Inferior parietal cortex (tissue), 1 donor: ENCODE measurements at regions not wholly inside any gene's neighbourhood (a gene's known extent, or its start where the extent isn't known, plus 50 kb on each side); places are given as distances from the start of the nearest gene placed in this dataset.
"Not testable (repeated sequence)": the region's sequence is repeated elsewhere in the genome, so short reads cannot be mapped to it uniquely, and the experiment has no call there.

Source experiments
- DNase-seq: peaks from one replicate; pipeline ENCODE4 v3.0.0-alpha.2; 2016; ENCODE audit errors: extremely low spot score

DNA sequence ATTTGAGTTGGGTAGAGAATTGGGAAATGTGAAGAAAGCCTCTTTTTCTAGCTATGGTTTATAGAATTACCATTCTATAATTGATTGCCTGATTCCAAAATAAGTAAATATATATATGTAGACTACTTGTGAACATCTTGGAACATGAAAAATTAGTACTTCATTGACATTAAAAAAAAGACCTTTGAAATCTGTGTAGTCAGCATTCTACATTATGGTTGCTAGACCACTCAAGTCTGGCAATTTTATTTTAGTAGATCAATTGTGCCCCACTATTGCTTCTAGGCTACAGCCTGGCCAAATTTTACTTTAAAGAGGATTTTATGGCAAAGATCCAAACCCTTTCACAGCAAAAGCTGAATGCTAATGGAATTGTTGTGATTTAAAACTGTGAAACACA, 279.8 kb downstream of the IKZF2 start:
- no peak for DNase-seq

DNA sequence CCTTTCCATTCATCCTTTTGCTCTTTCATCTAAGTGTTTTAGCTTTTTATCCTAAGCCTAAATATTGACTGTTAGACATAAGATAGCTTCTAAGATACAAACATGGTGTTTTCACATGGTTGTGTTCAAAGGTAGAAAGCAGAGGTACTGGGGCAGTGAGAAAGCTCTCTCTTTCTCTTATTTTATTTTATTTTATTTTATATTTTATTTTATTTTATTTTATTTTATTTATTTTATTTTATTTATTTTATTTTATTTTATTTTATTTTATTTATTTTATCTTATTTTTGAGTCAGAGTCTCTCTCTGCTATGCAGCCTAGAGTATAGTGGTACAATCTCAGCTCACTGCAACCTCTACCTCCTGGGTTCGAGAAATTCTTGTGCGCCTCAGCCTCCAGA, 287.2 kb downstream of the IKZF2 start:
- no peak for DNase-seq

DNA sequence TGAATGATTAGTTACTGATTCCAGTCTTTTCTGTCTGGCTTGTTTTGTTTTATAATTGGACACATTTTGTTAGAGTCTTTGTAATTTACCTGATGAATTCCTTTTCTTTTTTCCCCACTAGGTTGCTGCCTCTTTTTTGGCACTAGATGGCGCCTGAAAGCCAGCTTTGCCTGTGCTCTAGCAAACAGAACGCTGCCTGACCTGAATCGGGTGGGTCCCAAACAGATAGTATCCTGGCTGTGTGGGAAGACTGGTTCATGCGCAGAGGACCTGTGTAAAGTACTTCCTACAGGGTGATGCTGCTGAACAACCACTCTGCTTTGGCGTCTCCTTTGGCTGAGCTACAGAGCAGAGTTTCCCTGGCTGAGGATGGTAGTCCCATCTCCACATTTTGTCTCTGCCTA, 288.2 kb downstream of the IKZF2 start:
- no peak for DNase-seq

DNA sequence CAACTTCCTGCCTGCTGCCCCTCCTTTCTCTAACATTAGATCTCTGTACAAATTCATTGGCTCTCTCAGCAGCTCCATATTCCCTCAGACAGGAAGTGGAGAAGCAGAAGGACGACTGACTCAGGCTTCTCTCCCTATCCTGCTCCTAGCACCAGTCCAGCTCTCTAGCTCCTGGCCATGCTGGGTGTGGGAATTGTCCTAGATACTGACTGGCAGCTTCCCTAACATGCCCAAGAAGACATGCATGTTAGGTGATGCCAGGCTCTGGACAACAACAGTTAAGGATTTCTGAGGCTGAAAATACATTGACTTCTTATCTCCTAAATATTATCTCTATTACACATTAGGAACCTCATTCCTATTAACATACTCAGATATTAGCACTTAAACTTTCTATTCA, 292.9 kb downstream of the IKZF2 start:
- no peak for DNase-seq

DNA sequence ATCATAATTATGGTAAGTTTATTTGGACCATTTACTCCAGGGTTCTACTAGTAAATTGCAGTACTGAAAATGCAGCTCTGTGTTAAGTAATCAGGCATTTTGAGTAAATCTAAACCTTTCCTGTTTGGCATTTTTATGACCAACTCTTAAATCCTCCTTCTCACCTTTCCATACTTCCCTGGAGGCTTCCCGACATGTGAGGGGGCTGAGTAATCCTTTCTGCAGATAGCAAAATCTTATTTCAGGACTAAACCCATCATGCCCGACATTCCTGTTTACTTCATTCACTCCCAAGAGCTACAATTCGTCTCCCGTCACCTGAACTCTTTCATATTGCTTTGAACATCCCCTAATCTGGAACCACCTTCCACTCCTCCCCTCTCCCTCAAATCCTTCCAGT, 296.6 kb downstream of the IKZF2 start:
- DNase-seq: no peak

DNA sequence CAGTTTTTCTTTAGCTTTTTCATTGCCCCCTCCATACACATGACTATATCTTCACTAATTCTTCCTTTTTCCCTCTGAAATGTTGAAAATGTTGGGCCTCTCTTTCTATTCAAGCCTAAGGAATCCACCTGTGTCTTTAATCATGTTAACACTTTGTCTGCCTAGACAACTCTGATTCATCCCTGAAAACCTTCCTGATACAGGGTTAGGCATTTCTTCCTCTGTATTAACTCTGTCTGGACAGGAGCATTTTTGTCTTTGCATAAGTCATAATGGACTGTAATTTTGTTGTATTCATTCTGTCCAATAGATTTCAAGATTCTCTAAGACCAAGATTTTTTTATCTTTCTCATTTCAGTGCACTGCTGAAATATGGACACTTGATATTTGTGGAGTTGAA, 297.3 kb downstream of the IKZF2 start:
- DNase-seq: no peak

DNA sequence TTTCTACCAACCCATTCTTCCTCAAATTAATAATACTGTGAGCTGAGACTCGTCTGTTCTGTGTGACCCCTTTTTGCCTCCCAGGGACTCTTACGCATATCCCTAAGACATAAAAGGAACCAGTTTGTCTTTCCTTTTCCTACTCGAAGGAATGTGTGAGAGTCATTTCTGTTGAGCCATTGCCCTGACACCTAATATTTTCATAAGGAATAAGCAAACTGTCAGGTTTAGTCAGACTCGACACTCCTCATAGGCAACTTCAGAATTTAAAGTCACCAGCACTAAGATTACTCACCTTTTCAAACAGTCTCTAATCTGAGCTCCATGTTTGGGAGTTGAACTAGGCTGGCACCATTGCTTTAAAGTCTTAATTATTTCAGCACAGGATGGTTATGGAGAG, 305.5 kb downstream of the IKZF2 start:
- no peak for DNase-seq

DNA sequence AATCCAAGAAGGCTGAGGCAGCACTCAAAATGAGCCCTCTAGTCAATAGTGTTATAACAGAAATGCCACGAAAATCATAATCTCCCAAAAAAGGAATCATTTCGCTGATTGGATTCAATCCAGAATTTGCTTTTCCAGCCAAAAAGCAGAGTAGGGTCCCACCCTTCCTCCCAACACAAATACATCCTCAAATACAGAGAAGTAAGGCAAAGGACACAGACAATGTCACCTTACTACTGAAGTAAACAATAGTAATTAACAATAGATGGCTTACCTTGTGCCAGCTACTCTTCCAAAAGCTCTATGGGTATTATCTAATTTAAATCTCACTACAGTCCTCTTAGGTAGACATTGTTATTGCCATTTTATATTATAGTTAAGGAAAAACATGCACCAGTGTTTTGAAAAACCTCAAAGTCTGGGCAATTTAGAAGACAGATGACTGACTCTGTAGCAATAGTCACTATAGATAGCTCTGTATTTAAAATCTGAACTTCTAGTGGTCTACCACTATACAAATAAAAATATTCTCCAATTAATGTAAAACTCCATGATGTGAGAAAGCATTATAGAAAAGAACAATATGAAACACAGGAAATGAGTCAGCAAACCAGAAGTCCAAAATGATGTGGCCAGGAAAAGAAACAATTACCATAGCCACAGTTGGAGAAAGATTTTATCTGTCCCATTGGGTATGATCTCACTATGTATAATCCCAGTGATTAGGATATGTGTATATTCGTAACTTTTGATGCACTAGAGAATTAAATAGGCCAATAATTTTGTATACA, 305.0 kb upstream of the ERBB4 start:
- DNase-seq: no peak

DNA sequence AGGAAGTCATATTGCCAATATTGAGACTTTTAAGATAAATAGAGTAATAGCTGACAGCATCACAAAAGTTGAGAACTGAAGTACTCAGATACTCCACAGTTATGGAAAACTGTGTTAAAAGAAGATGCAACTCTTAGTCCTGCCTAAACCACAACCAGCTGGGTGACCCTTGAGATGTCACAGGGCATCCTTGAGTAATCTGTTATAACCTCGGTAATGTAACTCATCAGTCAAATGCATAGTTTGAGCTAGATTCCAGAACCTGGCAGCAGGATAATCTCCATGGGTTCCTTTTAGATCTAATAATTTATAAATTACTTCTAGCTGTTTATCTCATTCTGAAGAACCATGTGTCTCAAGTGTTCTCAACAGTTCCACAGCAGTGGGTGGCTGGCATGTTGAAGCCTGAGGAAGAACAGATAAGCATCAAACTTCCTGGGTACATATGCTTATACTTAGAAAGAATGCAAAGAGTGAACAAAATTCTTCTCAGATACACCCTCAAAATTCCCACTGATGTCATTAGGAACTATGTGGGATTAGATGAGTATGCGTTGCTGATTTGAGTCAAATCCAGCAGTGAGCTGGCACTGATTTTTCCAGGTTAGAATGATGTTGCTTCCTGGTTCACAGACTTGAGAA, 304.1 kb upstream of the ERBB4 start:
- peak; percentile 24 for DNase-seq

DNA sequence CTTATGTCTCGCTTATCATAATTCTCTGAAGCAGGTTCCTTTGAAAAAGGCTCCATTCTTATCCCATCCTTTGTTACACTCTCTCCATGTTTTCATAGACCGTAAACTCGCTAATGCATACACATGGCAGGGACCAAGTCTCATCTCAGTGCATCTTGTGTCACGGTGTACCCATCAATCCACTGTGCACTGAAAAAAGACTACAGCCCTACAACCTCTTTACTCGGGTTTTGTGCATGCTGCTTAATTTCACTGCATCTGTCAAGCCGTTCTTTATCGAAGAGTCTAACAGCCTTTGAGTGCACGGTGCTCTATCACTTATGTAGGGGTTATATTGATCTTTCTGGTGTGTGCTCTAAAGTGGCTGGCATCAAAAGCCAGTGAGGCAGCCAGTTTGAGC, 302.9 kb upstream of the ERBB4 start:
- DNase-seq: no peak

DNA sequence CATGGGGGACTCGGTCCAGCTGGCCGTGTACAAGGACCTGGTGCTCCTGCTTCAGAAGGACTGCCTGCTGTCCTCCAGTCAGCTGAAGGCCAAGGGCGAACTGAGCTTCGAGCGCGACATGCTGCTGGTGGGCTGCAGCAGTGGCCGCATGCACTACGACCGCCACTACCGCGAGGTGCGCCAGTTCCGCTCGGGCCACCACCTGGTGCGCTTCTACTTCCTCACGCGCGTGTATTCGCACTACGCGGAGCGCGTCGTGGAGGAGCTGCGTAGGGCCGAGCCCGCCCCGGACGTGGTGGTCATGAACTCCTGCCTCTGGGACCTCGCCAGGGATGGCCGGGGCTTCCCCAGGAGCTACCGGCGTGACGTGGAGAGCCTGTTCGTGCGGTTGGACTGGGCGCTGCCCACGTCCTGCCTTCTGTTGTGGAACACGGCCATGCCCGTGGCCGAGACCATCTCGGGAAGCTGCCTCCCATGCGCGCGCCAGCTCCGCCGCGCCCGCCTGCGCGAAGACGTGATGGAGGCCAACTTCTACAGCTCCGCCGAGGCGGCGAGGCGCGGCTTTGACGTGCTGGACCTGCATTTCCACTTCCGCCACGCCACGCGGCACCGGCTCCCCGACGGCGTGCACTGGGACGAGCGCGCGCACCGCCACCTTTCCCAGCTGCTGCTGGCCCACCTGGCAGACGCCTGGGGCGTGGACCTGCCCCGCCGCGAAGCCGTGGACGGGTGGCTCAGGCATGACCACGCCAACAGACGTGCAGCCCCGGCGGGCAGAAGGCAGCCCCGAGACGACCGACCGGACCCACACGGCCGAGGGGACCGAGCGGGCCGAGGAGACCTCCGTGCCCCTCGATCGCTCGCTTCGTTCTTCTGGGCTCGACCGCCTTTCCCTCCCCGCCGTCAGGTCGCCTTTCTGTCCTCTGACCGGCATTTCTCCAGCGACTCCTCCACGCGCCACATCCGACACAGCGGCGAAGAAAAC, 293.9 kb upstream of the ERBB4 start:
- no peak for DNase-seq

DNA sequence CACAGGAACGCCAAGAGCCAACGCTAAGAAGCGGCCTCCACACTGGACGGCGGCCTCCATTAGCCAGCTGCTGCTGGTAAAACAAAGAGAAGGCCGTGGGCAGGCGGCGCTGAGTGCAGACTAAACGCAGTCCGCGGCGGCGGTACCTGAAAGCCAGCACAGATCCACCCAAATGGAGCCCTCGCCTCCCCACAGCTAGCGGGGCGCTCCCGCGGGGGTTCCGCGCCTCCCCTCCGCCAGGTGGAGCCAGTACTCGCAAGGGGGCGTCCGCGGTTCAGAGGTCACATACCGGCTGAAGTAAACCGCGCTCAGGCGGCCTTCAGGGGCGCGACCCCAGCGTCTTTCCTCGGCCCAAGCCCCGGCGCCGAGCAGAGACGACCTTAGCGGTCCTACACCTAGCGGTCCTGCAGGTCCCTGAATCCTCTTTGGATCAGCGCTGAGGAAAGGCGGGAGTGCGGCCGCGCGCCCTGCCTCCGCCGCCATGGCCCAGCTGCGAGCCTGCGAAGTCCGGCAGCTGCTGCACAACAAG, 293.1 kb upstream of the ERBB4 start:
- no peak for DNase-seq

DNA sequence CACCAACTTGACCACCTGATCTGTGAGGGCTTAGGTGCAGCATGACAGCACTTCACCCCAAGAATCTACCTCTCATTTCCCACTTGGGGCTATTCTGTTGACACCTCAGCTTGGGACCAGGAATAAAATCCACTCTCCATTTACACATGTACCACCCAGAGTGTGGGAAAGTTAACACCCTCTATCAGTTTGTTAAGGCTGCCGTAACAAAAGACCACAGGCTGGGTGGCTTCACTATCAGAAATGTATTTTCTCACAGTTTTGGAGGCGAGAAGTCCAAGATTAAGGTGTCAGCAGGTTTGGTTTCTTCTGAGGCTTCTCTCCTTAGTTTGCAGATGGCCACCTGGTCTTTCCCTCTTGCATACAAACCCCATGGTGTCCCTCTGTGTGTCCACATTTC, 277.7 kb upstream of the ERBB4 start:
- no peak for DNase-seq

DNA sequence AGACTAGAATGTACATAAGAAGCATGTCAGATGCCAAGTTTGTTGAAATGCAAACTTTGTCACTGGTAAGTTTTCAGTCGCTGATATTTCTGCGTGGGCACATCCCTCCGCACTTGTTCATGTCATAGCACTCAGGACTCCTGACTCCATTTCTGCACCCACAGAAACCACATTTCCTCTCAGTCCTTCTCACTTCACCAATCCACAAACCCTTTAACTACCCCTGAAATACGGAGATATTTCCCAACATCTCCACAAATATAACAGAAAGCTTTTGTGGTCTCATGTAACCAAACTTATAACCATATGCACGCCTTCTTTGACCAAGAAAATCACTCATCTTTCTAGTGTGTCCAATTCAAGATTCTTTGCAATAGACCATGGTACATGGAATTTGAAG, 276.9 kb upstream of the ERBB4 start:
- no peak for DNase-seq

DNA sequence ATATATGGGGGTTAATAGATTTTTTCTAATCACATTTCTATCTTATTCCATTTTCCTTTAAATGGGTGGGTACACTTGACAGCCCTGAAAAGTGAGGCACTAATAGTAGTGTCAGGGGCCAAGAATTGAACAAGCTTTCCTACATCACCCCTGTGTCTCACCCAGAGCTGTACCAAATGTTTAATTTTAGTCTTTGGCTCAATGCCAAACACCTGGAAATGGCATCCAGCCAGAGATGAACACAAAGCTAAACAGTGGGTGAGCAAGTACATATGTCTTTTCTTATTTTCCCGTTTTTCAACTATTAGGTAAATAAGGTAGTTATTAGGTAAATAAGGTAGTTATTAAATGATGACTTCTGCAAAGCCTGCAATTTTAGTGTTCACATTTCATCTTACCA, 276.3 kb upstream of the ERBB4 start:
- no peak for DNase-seq

DNA sequence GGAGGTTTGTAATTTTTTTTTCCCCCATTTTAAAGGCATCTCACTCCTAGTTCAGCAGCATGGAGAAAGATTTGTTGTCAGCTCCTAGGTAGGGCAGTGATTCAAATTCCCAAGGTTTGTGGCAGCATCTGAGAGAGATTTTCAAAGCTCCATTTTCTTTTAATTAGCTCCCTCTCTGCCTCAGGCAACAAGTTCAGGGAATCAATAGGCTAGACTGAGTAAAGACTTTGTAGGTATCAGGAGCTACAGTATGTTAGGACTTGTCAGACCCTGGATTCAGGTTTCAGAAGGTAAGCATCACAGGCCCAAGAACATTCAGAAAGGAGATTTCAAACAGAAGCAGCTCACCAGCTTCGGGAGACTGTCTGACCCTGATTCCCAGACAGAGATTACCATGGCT, 273.3 kb upstream of the ERBB4 start:
- DNase-seq: no peak

DNA sequence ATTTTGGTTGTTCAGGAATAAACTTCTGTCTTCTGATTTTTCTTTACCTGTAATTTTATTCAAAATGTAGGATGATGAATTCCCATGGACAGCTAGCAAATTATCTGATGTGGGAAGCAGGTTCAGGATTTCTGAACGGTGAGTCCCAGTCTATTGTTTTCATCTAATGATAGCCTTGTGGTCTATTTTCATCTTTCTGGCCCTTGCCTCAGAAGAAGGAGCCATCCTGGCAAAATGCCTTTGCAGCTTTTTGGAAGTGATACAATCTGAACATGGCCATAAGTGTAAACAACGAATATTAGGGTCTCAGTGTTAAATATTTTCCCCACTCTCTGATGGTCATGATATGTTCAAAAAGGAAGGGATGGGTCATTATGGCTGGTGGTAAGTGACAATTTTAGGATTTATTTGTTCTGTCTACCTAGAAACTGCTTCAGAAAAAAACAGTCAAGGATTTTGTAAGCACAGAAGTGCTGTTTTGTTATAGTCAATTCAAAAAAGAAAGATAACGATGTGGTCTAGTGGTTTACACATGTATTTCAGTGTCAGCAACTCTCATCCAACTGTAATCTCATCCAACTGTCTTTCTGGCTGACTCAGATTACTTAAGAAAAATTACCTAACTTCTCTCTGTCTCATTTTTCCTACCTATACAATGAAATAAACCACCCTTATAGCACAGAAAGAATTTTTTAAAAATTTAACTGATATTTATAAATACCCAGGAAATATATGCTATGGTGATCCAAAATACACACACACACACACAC, 272.6 kb upstream of the ERBB4 start:
- no peak for DNase-seq

DNA sequence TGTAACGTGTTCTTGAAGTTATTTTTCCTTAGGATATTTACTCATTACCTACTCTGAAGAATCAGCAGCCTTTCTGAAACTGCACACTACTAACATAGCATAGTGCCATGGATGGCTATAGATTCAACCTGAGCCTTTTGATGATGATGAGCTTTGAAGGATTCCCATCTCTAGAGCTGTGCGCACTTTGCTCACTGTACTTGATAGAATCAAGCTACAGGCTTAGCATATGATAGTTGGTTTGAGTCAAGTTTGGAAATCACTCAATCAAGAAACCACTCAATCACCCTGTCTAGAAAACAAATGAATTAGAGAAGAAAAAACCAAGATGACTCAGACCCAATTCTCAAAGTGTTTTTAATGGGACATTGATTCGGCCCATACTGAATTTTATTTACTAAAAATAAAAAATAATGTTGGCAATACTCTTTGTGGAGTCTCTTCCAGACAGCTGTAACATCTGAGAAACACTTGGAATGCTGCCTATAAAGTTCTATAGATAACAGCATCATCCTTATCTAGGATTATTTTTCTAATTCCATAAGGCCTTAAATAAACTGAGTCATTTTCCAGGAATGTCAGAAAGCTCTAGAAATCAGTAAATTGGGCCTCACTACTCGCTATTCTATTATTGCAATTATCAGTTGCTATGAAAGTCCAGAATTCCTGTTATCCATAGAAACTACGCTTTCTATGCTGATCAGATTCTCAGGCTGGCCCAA, 259.0 kb upstream of the ERBB4 start:
- no peak for DNase-seq

DNA sequence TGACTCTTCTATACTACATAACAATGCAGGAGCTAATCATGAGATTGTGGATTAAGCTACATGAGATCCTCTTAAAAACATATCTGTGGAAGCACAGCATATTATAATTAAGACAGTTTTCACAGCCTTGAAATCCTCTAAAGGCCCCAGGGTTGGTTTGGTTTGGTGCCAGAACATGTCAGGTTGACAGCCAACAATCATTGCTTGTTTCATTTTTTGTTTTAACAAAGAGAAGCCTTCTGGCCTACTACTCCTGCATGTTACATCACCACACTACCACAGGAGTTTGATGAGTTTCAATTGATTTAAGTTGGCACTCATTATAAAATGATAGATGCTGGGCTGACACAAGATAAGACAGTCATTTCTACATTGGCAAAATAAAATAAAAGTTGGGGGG, 255.9 kb upstream of the ERBB4 start:
- DNase-seq: no peak

DNA sequence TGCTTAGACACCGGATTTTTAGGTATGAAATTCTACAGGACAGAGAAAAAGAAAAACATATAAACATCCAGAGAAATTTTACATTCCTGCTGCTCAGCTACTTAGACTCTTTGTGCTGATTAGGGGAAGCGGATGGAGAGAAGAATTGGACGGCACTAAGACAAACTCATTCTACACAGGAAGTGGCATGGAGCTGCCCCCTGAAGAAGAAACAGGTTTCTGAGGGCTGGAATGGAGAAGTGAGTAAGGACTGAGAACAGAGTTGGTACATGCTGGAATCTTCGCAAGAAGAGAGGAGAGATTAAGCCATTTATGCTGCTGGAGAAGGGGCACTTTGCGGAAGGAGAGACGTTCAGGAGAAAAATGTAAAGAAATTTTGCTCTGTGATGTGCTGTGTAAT, 253.0 kb upstream of the ERBB4 start:
- no peak for DNase-seq

DNA sequence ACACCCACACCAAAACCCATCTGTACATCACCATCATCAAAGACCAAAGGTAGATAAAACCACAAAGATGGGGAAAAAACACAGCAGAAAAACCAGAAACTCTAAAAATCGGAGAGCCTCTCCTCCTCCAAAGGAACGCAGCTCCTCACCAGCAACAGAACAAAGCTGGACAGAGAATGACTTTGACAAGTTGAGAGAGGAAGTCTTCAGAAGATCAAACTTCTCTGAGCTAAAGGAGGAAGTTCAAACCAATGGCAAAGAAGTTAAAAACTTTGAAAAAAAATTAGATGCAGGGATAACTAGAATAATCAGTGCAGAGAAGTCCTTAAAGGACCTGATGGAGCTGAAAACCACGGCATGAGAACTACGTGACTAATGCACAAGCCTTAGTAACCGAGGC, 247.5 kb upstream of the ERBB4 start:
- not testable (repeated sequence) for DNase-seq
